ENCODE measurements at regions not wholly inside any gene's neighbourhood (a gene's known extent, or its start where the extent isn't known, plus 50 kb on each side); places are given as distances from the start of the nearest gene placed in this dataset.

DNA sequence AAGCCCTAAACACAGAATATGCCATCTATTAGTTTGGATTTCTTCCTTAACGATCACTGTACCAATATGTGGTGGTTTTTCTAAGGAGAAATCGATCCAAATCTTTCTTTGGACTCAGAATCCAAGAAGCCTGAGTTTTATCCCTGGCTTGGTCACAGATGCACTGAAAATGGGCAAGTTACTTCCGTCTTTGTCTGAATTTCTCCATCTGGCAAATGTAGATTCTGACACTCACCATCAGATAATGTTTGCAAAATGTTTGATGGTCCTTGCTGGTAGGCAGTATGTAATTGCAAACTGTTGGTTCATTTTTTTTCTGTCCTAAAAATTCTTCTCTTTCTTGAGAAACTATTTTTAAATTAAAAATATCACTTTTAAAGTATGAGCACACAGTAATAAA, 115.0 kb downstream of the TSEN15 start:
- H3K36me3 ChIP-seq (ENCODE audit: control insufficient read depth in 2 of 2, insufficient read depth in 1 of 2, low read length in 2 of 2) = no peaks in the 10 kb centered on the region
- no peak overlapping the region for H3K27ac ChIP-seq (ENCODE audit: extremely low read depth, low read depth, low read length)
- H3K4me3 ChIP-seq (ENCODE audit: low read depth, low read length) = no peak overlapping the region
- H3K4me1 ChIP-seq (ENCODE audit: control insufficient read depth, insufficient read depth, low read length) = no peaks in the 10 kb centered on the region
- CTCF ChIA-PET = no interaction called here
- no peaks in the 10 kb centered on the region for H3K9me3 ChIP-seq (ENCODE audit: control insufficient read depth, insufficient read depth, low read depth, low read length)
- POLR2A ChIA-PET = no interaction called here
- TF ChIP-seq ZNF510 (tag by site-specific recombination; IDR thresholded peaks at IDR 0.05; ENCODE audit: insufficient replicate concordance) = no peak
- TF ChIP-seq ZNF391 (tag by site-specific recombination; IDR thresholded peaks at IDR 0.05; ENCODE audit: borderline replicate concordance, low read depth) = no peak
- no peak for TF ChIP-seq ZNF792 (tag by site-specific recombination; IDR thresholded peaks at IDR 0.05)
- TF ChIP-seq ZNF16 (tag by site-specific recombination; IDR thresholded peaks at IDR 0.05; ENCODE audit: low read depth) = no peak
- TF ChIP-seq ZXDB (tag by site-specific recombination; IDR thresholded peaks at IDR 0.05) = no peak
- TF ChIP-seq, protein P1, sequence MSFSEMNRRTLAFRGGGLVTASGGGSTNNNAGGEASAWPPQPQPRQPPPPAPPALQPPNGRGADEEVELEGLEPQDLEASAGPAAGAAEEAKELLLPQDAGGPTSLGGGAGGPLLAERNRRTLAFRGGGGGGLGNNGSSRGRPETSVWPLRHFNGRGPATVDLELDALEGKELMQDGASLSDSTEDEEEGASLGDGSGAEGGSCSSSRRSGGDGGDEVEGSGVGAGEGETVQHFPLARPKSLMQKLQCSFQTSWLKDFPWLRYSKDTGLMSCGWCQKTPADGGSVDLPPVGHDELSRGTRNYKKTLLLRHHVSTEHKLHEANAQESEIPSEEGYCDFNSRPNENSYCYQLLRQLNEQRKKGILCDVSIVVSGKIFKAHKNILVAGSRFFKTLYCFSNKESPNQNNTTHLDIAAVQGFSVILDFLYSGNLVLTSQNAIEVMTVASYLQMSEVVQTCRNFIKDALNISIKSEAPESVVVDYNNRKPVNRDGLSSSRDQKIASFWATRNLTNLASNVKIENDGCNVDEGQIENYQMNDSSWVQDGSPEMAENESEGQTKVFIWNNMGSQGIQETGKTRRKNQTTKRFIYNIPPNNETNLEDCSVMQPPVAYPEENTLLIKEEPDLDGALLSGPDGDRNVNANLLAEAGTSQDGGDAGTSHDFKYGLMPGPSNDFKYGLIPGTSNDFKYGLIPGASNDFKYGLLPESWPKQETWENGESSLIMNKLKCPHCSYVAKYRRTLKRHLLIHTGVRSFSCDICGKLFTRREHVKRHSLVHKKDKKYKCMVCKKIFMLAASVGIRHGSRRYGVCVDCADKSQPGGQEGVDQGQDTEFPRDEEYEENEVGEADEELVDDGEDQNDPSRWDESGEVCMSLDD (tag by site-specific recombination; IDR thresholded peaks at IDR 0.05) = no peak

DNA sequence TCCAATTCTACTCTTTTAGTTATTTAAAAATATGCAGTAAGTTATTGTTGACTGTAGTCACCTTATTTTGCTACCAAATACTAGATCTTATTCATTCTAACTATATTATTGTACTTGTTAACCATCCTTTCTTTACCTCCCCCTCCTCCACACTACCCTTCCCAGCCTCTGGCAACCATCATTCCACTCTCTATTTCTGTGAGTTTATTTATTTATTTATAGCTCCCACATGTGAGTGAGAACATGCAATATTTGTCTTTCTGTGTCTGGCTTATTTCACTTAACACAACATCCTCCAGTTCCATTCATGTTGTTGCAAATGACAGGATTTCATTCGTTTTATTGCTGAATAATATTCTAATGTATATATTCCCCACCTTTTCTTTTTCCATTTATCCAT, 115.8 kb downstream of the TSEN15 start:
- ChIA-PET CTCF (no interaction called here), POLR2A (no interaction called here)
- H3K4me1 ChIP-seq (ENCODE audit: control insufficient read depth, insufficient read depth, low read length) = no peaks in the 10 kb centered on the region
- H3K27ac ChIP-seq (ENCODE audit: extremely low read depth, low read depth, low read length) = no peak overlapping the region
- TF ChIP-seq ZNF514 (tag by site-specific recombination; IDR thresholded peaks at IDR 0.05) (no peak), TRIM28 (IDR thresholded peaks at IDR 0.05; ENCODE audit: borderline replicate concordance, low read length) (no peak), ZNF76 (tag by site-specific recombination; IDR thresholded peaks at IDR 0.05; ENCODE audit: borderline replicate concordance, low read depth) (no peak), RBAK (tag by site-specific recombination; IDR thresholded peaks at IDR 0.05) (no peak), ZNF658 (tag by site-specific recombination; IDR thresholded peaks at IDR 0.05) (no peak), ZFP3 (tag by site-specific recombination; IDR thresholded peaks at IDR 0.05; ENCODE audit: low read depth) (no peak), ZNF248 (tag by site-specific recombination; IDR thresholded peaks at IDR 0.05) (no peak)
- TF ChIP-seq, protein P2, sequence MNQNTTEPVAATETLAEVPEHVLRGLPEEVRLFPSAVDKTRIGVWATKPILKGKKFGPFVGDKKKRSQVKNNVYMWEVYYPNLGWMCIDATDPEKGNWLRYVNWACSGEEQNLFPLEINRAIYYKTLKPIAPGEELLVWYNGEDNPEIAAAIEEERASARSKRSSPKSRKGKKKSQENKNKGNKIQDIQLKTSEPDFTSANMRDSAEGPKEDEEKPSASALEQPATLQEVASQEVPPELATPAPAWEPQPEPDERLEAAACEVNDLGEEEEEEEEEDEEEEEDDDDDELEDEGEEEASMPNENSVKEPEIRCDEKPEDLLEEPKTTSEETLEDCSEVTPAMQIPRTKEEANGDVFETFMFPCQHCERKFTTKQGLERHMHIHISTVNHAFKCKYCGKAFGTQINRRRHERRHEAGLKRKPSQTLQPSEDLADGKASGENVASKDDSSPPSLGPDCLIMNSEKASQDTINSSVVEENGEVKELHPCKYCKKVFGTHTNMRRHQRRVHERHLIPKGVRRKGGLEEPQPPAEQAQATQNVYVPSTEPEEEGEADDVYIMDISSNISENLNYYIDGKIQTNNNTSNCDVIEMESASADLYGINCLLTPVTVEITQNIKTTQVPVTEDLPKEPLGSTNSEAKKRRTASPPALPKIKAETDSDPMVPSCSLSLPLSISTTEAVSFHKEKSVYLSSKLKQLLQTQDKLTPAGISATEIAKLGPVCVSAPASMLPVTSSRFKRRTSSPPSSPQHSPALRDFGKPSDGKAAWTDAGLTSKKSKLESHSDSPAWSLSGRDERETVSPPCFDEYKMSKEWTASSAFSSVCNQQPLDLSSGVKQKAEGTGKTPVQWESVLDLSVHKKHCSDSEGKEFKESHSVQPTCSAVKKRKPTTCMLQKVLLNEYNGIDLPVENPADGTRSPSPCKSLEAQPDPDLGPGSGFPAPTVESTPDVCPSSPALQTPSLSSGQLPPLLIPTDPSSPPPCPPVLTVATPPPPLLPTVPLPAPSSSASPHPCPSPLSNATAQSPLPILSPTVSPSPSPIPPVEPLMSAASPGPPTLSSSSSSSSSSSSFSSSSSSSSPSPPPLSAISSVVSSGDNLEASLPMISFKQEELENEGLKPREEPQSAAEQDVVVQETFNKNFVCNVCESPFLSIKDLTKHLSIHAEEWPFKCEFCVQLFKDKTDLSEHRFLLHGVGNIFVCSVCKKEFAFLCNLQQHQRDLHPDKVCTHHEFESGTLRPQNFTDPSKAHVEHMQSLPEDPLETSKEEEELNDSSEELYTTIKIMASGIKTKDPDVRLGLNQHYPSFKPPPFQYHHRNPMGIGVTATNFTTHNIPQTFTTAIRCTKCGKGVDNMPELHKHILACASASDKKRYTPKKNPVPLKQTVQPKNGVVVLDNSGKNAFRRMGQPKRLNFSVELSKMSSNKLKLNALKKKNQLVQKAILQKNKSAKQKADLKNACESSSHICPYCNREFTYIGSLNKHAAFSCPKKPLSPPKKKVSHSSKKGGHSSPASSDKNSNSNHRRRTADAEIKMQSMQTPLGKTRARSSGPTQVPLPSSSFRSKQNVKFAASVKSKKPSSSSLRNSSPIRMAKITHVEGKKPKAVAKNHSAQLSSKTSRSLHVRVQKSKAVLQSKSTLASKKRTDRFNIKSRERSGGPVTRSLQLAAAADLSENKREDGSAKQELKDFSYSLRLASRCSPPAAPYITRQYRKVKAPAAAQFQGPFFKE (tag by site-specific recombination; IDR thresholded peaks at IDR 0.05; ENCODE audit: borderline replicate concordance) = no peak
- TF ChIP-seq, protein P3, sequence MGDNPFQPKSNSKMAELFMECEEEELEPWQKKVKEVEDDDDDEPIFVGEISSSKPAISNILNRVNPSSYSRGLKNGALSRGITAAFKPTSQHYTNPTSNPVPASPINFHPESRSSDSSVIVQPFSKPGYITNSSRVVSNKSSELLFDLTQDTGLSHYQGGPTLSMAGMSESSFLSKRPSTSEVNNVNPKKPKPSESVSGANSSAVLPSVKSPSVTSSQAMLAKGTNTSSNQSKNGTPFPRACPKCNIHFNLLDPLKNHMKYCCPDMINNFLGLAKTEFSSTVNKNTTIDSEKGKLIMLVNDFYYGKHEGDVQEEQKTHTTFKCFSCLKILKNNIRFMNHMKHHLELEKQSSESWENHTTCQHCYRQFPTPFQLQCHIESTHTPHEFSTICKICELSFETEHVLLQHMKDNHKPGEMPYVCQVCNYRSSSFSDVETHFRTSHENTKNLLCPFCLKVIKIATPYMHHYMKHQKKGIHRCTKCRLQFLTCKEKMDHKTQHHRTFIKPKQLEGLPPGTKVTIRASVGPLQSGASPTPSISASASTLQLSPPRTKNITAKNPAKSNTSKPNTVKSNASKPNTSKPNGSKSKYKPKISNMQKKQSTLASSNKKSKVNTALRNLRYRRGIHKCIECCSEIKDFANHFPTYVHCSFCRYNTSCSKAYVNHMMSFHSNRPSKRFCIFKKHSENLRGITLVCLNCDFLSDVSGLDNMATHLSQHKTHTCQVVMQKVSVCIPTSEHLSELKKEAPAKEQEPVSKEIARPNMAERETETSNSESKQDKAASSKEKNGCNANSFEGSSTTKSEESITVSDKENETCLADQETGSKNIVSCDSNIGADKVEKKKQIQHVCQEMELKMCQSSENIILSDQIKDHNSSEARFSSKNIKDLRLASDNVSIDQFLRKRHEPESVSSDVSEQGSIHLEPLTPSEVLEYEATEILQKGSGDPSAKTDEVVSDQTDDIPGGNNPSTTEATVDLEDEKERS (tag by site-specific recombination; IDR thresholded peaks at IDR 0.05) = no peak
- TF ChIP-seq, protein P4, sequence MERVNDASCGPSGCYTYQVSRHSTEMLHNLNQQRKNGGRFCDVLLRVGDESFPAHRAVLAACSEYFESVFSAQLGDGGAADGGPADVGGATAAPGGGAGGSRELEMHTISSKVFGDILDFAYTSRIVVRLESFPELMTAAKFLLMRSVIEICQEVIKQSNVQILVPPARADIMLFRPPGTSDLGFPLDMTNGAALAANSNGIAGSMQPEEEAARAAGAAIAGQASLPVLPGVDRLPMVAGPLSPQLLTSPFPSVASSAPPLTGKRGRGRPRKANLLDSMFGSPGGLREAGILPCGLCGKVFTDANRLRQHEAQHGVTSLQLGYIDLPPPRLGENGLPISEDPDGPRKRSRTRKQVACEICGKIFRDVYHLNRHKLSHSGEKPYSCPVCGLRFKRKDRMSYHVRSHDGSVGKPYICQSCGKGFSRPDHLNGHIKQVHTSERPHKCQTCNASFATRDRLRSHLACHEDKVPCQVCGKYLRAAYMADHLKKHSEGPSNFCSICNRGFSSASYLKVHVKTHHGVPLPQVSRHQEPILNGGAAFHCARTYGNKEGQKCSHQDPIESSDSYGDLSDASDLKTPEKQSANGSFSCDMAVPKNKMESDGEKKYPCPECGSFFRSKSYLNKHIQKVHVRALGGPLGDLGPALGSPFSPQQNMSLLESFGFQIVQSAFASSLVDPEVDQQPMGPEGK (tag by site-specific recombination; IDR thresholded peaks at IDR 0.05) = no peak
- TF ChIP-seq, protein P5, sequence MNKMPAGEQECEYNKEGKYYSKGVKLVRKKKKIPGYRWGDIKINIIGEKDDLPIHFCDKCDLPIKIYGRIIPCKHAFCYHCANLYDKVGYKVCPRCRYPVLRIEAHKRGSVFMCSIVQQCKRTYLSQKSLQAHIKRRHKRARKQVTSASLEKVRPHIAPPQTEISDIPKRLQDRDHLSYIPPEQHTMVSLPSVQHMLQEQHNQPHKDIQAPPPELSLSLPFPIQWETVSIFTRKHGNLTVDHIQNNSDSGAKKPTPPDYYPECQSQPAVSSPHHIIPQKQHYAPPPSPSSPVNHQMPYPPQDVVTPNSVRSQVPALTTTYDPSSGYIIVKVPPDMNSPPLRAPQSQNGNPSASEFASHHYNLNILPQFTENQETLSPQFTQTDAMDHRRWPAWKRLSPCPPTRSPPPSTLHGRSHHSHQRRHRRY (tag by site-specific recombination; IDR thresholded peaks at IDR 0.05) = no peak
- no peaks in the 10 kb centered on the region for H3K9me3 ChIP-seq (ENCODE audit: control insufficient read depth, insufficient read depth, low read depth, low read length)
- no peaks in the 10 kb centered on the region for H3K36me3 ChIP-seq (ENCODE audit: control insufficient read depth in 2 of 2, insufficient read depth in 1 of 2, low read length in 2 of 2)
- no peak overlapping the region for H3K4me3 ChIP-seq (ENCODE audit: low read depth, low read length)
